Sigmoid colon (tissue), 4 donors: ENCODE measurements at regions not wholly inside any gene's neighbourhood (a gene's known extent, or its start where the extent isn't known, plus 50 kb on each side); places are given as distances from the start of the nearest gene placed in this dataset.

Experiments
- CTCF ChIP-seq, 4 experiments: fragments of 450-650 bp in 3 of 4; fragments of 200-600 bp in 1 of 4; IDR thresholded peaks; one replicate each; pipeline ENCODE4 v1.5.1; 2016 to 2019; ENCODE audit warnings: antibody characterized with exemption in 4 of 4, mild to moderate bottlenecking in 3 of 4, moderate library complexity in 2 of 4
- POLR2AphosphoS5 ChIP-seq, 4 donors: sonication (generic); formaldehyde crosslinking; IDR thresholded peaks; one replicate each; pipeline ENCODE4 v1.6.1; 2017; ENCODE audit warnings: antibody characterized with exemption in 4 of 4

GRCh38 chr5:103441523-103441922 is 121.1 kb downstream of the NUDT12 start:
- no peak for TF ChIP-seq POLR2AphosphoS5 (IDR thresholded peaks at IDR 0.05)
- TF ChIP-seq CTCF (IDR thresholded peaks at IDR 0.05): no peak
